HepG2 (cell line): ENCODE measurements at regions not wholly inside any gene's neighbourhood (a gene's known extent, or its start where the extent isn't known, plus 50 kb on each side); places are given as distances from the start of the nearest gene placed in this dataset.

Experiments
- ATAC-seq: fragments of 200-7000 bp; cut with Tn5 transposase; 3 replicates; pipeline ENCODE4 v1.9.1; 2020; ENCODE audit warnings: mild to moderate bottlenecking, moderate library complexity
- BruUV-seq: library from RNA; stranded (reverse); fragments of 400-500 nt; replicated peaks from 2 replicates; lab custom pipeline; 2021; lab: Mats Ljungman, UMichigan
- CTCF ChIA-PET: fragments of 300-600 bp; formaldehyde crosslinking; extraction: SDS; loops from one replicate; lab custom pipeline; 2021; ENCODE audit warnings: low total read pairs, inconsistent platforms, low intra/inter-chr PET ratio; lab: Yijun Ruan, JAX
- POLR2A ChIA-PET: fragments of 350-600 bp; sonication (Branson Sonifier 250); formaldehyde crosslinking; loops from one replicate; lab custom pipeline; 2020; ENCODE audit warnings: antibody characterized with exemption, inconsistent platforms; lab: Yijun Ruan, JAX
- DNase-seq: peaks from one replicate; pipeline ENCODE4 v3.0.0-alpha.2; 2015; ENCODE audit warnings: low spot score
- FAIRE-seq: peaks from 3 replicates; lab custom pipeline; 2011; peaks lifted over from hg19 to GRCh38; lab: Jason Lieb, UNC
- H2AFZ ChIP-seq: one replicate; pipeline ENCODE4 v1.6.1; 2011; ENCODE audit warnings: low read length, inconsistent platforms
- H3K27ac ChIP-seq: fragments of 300-600 bp; 3 replicates; pipeline ENCODE4 v1.8.0; 2011; ENCODE audit warnings: mixed run types, mild to moderate bottlenecking, mixed read lengths, low read length, inconsistent platforms; ENCODE audit not compliant: insufficient read depth; ENCODE audit errors: extremely low read length
- H3K27me3 ChIP-seq, 2 experiments: fragments of 200-600 bp in 1 of 2; 2 replicates in 1 of 2; 3 replicates in 1 of 2; pipeline versions ENCODE4 v1.6.0 to v1.8.0; 2011; ENCODE audit warnings: low read length in 2 of 2, mild to moderate bottlenecking in 2 of 2, moderate library complexity in 2 of 2, inconsistent platforms in 1 of 2; ENCODE audit not compliant: insufficient read depth in 2 of 2, control insufficient read depth in 1 of 2
- H3K36me3 ChIP-seq, 2 experiments: fragments of 200-600 bp in 1 of 2; replicated peaks in 1 of 2; 2 replicates in 1 of 2; 3 replicates in 1 of 2; pipeline versions ENCODE4 v1.5.1 to v1.8.0; 2011; ENCODE audit warnings: low read length in 2 of 2, inconsistent platforms in 1 of 2; ENCODE audit not compliant: insufficient read depth in 2 of 2, control insufficient read depth in 1 of 2
- H3K4me1 ChIP-seq: 2 replicates; pipeline ENCODE4 v1.5.1; 2012; ENCODE audit warnings: low read length, inconsistent platforms; ENCODE audit not compliant: insufficient read depth
- H3K4me2 ChIP-seq: 2 replicates; pipeline ENCODE4 v1.6.0; 2011; ENCODE audit warnings: low read depth, low read length, inconsistent platforms
- H3K4me3 ChIP-seq, 3 experiments: fragments of 200-600 bp in 1 of 3; sonication (generic), shearing (Covaris generic) in 1 of 3; replicated peaks in 1 of 3; 2 replicates each; pipeline ENCODE4 v1.5.1; 2011 to 2016; ENCODE audit warnings: low read length in 3 of 3, inconsistent platforms in 2 of 3, low read depth in 2 of 3, mild to moderate bottlenecking in 2 of 3, control low read depth in 1 of 3, mixed read lengths in 1 of 3; ENCODE audit not compliant: insufficient read depth in 1 of 3
- H3K79me2 ChIP-seq: one replicate; pipeline ENCODE4 v1.6.1; 2011; ENCODE audit warnings: low read length, inconsistent platforms; ENCODE audit not compliant: insufficient read depth
- H3K9ac ChIP-seq: 2 replicates; pipeline ENCODE4 v1.6.0; 2011; ENCODE audit warnings: mild to moderate bottlenecking, low read depth, low read length, inconsistent platforms; ENCODE audit not compliant: insufficient read depth
- H3K9me3 ChIP-seq: 2 replicates; pipeline ENCODE4 v1.5.1; 2012; ENCODE audit warnings: mild to moderate bottlenecking, low read length
- H4K20me1 ChIP-seq: 2 replicates; pipeline ENCODE4 v1.6.0; 2011; ENCODE audit warnings: inconsistent platforms, mild to moderate bottlenecking, low read length, moderate library complexity; ENCODE audit not compliant: insufficient read depth
- BRF2 ChIP-seq: sonication (generic); formaldehyde crosslinking; IDR thresholded peaks from 2 replicates; pipeline ENCODE4 v1.8.1; 2022; ENCODE audit warnings: mild to moderate bottlenecking, missing genetic modification reagents
- EEA1 ChIP-seq: sonication (generic); formaldehyde crosslinking; IDR thresholded peaks from 2 replicates; pipeline ENCODE4 v1.5.1; 2020; ENCODE audit warnings: mild to moderate bottlenecking, missing genetic modification reagents, borderline replicate concordance
- ELF4 ChIP-seq: sonication (generic); formaldehyde crosslinking; IDR thresholded peaks from 2 replicates; pipeline ENCODE4 v1.5.0; 2020; ENCODE audit warnings: missing genetic modification reagents, mild to moderate bottlenecking, moderate library complexity, borderline replicate concordance
- GTF3A ChIP-seq: sonication (generic); formaldehyde crosslinking; conservative IDR thresholded peaks from 2 replicates; pipeline ENCODE4 v1.4.0; 2020; ENCODE audit warnings: mild to moderate bottlenecking, missing genetic modification reagents
- KDM4B ChIP-seq: sonication (generic); formaldehyde crosslinking; IDR thresholded peaks from 2 replicates; pipeline ENCODE4 v1.4.0; 2020; ENCODE audit warnings: missing genetic modification reagents
- KLF11 ChIP-seq: IDR thresholded peaks from 2 replicates; pipeline ENCODE4 v1.6.1; 2016; ENCODE audit warnings: missing compliant biosample characterization
- NCOA2 ChIP-seq: sonication (generic); formaldehyde crosslinking; IDR thresholded peaks from 2 replicates; pipeline ENCODE4 v1.8.0; 2022; ENCODE audit warnings: inconsistent platforms
- PHF8 ChIP-seq: sonication (generic); formaldehyde crosslinking; IDR thresholded peaks from 2 replicates; pipeline ENCODE4 v1.5.0; 2020; ENCODE audit warnings: missing genetic modification reagents
- PLRG1 ChIP-seq: fragments of 450-650 bp; conservative IDR thresholded peaks from 2 replicates; pipeline ENCODE4 v1.6.1; 2016
- REPIN1 ChIP-seq: sonication (generic); formaldehyde crosslinking; IDR thresholded peaks from 2 replicates; pipeline ENCODE4 v1.8.0; 2022; ENCODE audit warnings: missing genetic modification reagents, low read depth, mild to moderate bottlenecking, borderline replicate concordance
- ZBTB7A ChIP-seq: sonication (generic); formaldehyde crosslinking; IDR thresholded peaks from 2 replicates; pipeline ENCODE4 v1.8.0; 2022; ENCODE audit warnings: mild to moderate bottlenecking, missing genetic modification reagents
- ZBTB7B ChIP-seq: sonication (generic); formaldehyde crosslinking; IDR thresholded peaks from 2 replicates; pipeline ENCODE4 v1.4.0; 2020; ENCODE audit warnings: missing genetic modification reagents
- ZNF275 ChIP-seq: sonication (generic); formaldehyde crosslinking; IDR thresholded peaks from 2 replicates; pipeline ENCODE4 v1.8.0; 2022; ENCODE audit warnings: missing genetic modification reagents, mild to moderate bottlenecking, inconsistent platforms, borderline replicate concordance
- ZNF407 ChIP-seq: sonication (generic); formaldehyde crosslinking; IDR thresholded peaks from one replicate; pipeline ENCODE4 v1.5.1; 2020; ENCODE audit warnings: mild to moderate bottlenecking, missing genetic modification reagents; ENCODE audit errors: not compliant biosample characterization
- ZNF460 ChIP-seq: sonication (generic); formaldehyde crosslinking; IDR thresholded peaks from 2 replicates; pipeline ENCODE4 v1.5.1; 2020; ENCODE audit warnings: missing genetic modification reagents, mild to moderate bottlenecking, borderline replicate concordance
- WGBS: methylation state at CpG from one replicate; pipeline ENCODE4 v1.1.6; 2017; ENCODE audit warnings: low lambda C conversion rate; 5-methylcytosine and 5-hydroxymethylcytosine counted together
- in situ Hi-C: cut with HindIII; loops from 2 replicates; pipeline ENCODE4 v1.10.0; 2017; ENCODE audit warnings: low pct_unique_long_range_greater_than_20kb; ENCODE audit not compliant: extremely low pct_ligation_motif_present
- intact Hi-C: fragments of 100-400 bp; cut with micrococcal nuclease; formaldehyde crosslinking; loops from one replicate; pipeline ENCODE4 v1.10.0; 2022; ENCODE audit not compliant: unreplicated experiment

- no peak overlapping the region for H2AFZ ChIP-seq
- FAIRE-seq (no peak), DNase-seq (no peak), ATAC-seq (no peak)
- H3K9me3 ChIP-seq, result no peaks in the 10 kb centered on the region
- no peaks in the 10 kb centered on the region for H3K4me1 ChIP-seq
- H3K9ac ChIP-seq, result no peak overlapping the region
- BruUV-seq, result no TSS peak
- H3K27ac ChIP-seq, result no peak overlapping the region
- no peak for TF ChIP-seq ZNF460 (CRISPR knock-in tag)
- TF ChIP-seq BRF2 (CRISPR knock-in tag), result no peak
- TF ChIP-seq NCOA2 (CRISPR knock-in tag), result no peak
- no peak for TF ChIP-seq KDM4B (CRISPR knock-in tag)
- no peak for TF ChIP-seq ZBTB7B (CRISPR knock-in tag)
- TF ChIP-seq GTF3A, result no peak
- no peak for TF ChIP-seq EEA1 (CRISPR knock-in tag)
- TF ChIP-seq ELF4, result no peak
- TF ChIP-seq KLF11, result no peak
- TF ChIP-seq ZNF275 (CRISPR knock-in tag), result no peak
- no peak for TF ChIP-seq PHF8 (CRISPR knock-in tag)
- TF ChIP-seq ZBTB7A, result no peak
- TF ChIP-seq PLRG1, result no peak
- no peak for TF ChIP-seq ZNF407 (CRISPR knock-in tag)
- no peak for TF ChIP-seq REPIN1 (CRISPR knock-in tag)
- no peaks in the 10 kb centered on the region for H3K27me3 ChIP-seq
- in situ Hi-C loops (no loop called here), intact Hi-C loops (no loop called here)
- H3K4me3 ChIP-seq, result no peak overlapping the region
- CTCF ChIA-PET, result no interaction called here
- no peaks in the 10 kb centered on the region for H3K36me3 ChIP-seq
- POLR2A ChIA-PET, result no interaction called here
- H3K79me2 ChIP-seq, result no peaks in the 10 kb centered on the region
- WGBS, result 0% methylated on average over 1 of the region's 1 CpG
- no peak overlapping the region for H3K4me2 ChIP-seq
- no peaks in the 10 kb centered on the region for H4K20me1 ChIP-seq
Measured at GRCh38 chr3:151955356-151955755, 81.9 kb downstream of the SUCNR1 start.
